Spleen (tissue), 11 donors: ENCODE measurements at regions not wholly inside any gene's neighbourhood (a gene's known extent, or its start where the extent isn't known, plus 50 kb on each side); places are given as distances from the start of the nearest gene placed in this dataset.

Experiments
- DNase-seq: peaks from one replicate; pipeline ENCODE4 v3.0.0-alpha.2; 2020
- H3K27ac ChIP-seq, 8 donors: fragments of 200-600 bp; sonication (generic) in 7 of 8; 1 replicate in 4 of 8; 2 replicates in 4 of 8; pipeline versions ENCODE4 v1.5.0 to v1.8.0; 2016 to 2021; ENCODE audit warnings: inconsistent platforms in 4 of 8, mild to moderate bottlenecking in 4 of 8, moderate library complexity in 1 of 8
- H3K27me3 ChIP-seq, 7 donors: fragments of 200-600 bp; sonication (generic) in 6 of 7; replicated peaks in 1 of 7; 1 replicate in 4 of 7; 2 replicates in 3 of 7; pipeline versions ENCODE4 v1.5.0 to v1.8.0; 2016 to 2021; ENCODE audit warnings: inconsistent platforms in 3 of 7, mild to moderate bottlenecking in 1 of 7
- H3K36me3 ChIP-seq, 6 donors: fragments of 200-600 bp; sonication (generic) in 5 of 6; 1 replicate in 4 of 6; 2 replicates in 2 of 6; pipeline versions ENCODE4 v1.5.0 to v1.8.0; 2016 to 2021; ENCODE audit warnings: inconsistent platforms in 2 of 6
- H3K4me1 ChIP-seq, 6 donors: fragments of 200-600 bp; sonication (generic) in 5 of 6; 1 replicate in 3 of 6; 2 replicates in 3 of 6; pipeline versions ENCODE4 v1.5.0 to v1.8.0; 2016 to 2021; ENCODE audit warnings: inconsistent platforms in 3 of 6
- H3K4me3 ChIP-seq, 8 donors: fragments of 200-600 bp; sonication (generic) in 7 of 8; 1 replicate in 4 of 8; 2 replicates in 4 of 8; pipeline versions ENCODE4 v1.5.0 to v1.8.0; 2016 to 2021; ENCODE audit warnings: inconsistent platforms in 4 of 8, mild to moderate bottlenecking in 4 of 8, moderate library complexity in 2 of 8
- H3K9me3 ChIP-seq, 8 donors: fragments of 200-600 bp; sonication (generic) in 7 of 8; 1 replicate in 4 of 8; 2 replicates in 4 of 8; pipeline versions ENCODE4 v1.5.0 to v1.8.0; 2016 to 2021; ENCODE audit warnings: inconsistent platforms in 4 of 8
- CTCF ChIP-seq, 11 experiments: fragments of 200-600 bp in 7 of 11; fragments of 450-650 bp in 4 of 11; sonication (generic) in 4 of 11; IDR thresholded peaks in 8 of 11; conservative IDR thresholded peaks in 3 of 11; 1 replicate in 7 of 11; 2 replicates in 4 of 11; pipeline versions ENCODE4 v1.4.0 to v1.8.0; 2016 to 2021; ENCODE audit warnings: antibody characterized with exemption in 11 of 11, inconsistent platforms in 4 of 11, mild to moderate bottlenecking in 1 of 11
- POLR2A ChIP-seq, 3 donors: fragments of 450-650 bp; IDR thresholded peaks; one replicate each; pipeline ENCODE4 v1.5.1; 2017; ENCODE audit warnings: antibody characterized with exemption in 3 of 3, mild to moderate bottlenecking in 1 of 3
- POLR2AphosphoS5 ChIP-seq, 3 donors: sonication (generic); formaldehyde crosslinking; IDR thresholded peaks; one replicate each; pipeline ENCODE4 v1.5.1; 2017; ENCODE audit warnings: antibody characterized with exemption in 3 of 3
- WGBS, 5 donors: extraction: QIAGEN DNeasy Blood & Tissue Kit in 3 of 5; methylation state at CpG; one replicate each; pipeline versions ENCODE4 v1.1.5 to v1.1.7; 2013 to 2018; 5-methylcytosine and 5-hydroxymethylcytosine counted together
- intact Hi-C: fragments of 100-400 bp; cut with DNase I; formaldehyde crosslinking; loops from one replicate; pipeline ENCODE4 v1.15.0; 2023; ENCODE audit warnings: low total_unique reads
- donor health status: healthy with polysubstance abuse.
- donor health status: DM: no; HTN: no; CAD: no; lungs with moderate emphysema.
- donor health status: DM: no; HTN: no; CAD: no.
- donor health status: Bipolar disorder and iron deficiency.
- donor health status: healthy.
- donor health status: DM: no; HTN: no; CAD: no.
- donor health status: DM: yes; HTN: yes; CAD: no.

- Histone ChIP-seq H3K9me3 (peaks cover 0 to 4% (median 0%) of the 10 kb centered on the region in 8 donors), H3K36me3 (no peaks in the 10 kb centered on the region), H3K4me1 (no peaks in the 10 kb centered on the region), H3K27ac (no peak overlapping the region), H3K27me3 (peaks cover 0 to 22% (median 0%) of the 10 kb centered on the region in 7 donors), H3K4me3 (no peak overlapping the region)
- WGBS, 5 donors, result 72 to 93% (median 81%) methylated on average over 4 of the region's 4 CpGs
- TF ChIP-seq POLR2A (IDR thresholded peaks at IDR 0.05), result no peak
- TF ChIP-seq POLR2AphosphoS5 (IDR thresholded peaks at IDR 0.05), result no peak
- no peak for TF ChIP-seq CTCF (IDR thresholded peaks at IDR 0.05 in 8 of 11, conservative IDR thresholded peaks at IDR 0.05 in 3 of 11)
- no peak for DNase-seq
- intact Hi-C loops, result no loop called here
Observed at GRCh38 chr6:1107578-1107977, 204.3 kb upstream of the FOXQ1 start.

- intact Hi-C loops, result no loop called here
- Histone ChIP-seq H3K4me3 (no peak overlapping the region), H3K27me3 (peaks cover 0 to 22% (median 0%) of the 10 kb centered on the region in 7 donors), H3K9me3 (peaks cover 0 to 4% (median 0%) of the 10 kb centered on the region in 8 donors), H3K4me1 (no peaks in the 10 kb centered on the region), H3K36me3 (no peaks in the 10 kb centered on the region), H3K27ac (no peak overlapping the region)
- TF ChIP-seq POLR2AphosphoS5 (IDR thresholded peaks at IDR 0.05) (no peak), CTCF (IDR thresholded peaks at IDR 0.05 in 8 of 11, conservative IDR thresholded peaks at IDR 0.05 in 3 of 11) (no peak)
- DNase-seq, result no peak
- 73 to 82% (median 79%) methylated on average over 7 of the region's 7 CpGs for WGBS, 5 donors
Observed at GRCh38 chr6:1105833-1106400, 206.0 kb upstream of the FOXQ1 start.

- no peaks in the 10 kb centered on the region for H3K4me1 ChIP-seq
- no peak overlapping the region for H3K27ac ChIP-seq
- intact Hi-C loops, result no loop called here
- no peak for DNase-seq
- H3K27me3 ChIP-seq, result peaks cover 0 to 28% (median 0%) of the 10 kb centered on the region in 7 donors
- H3K4me3 ChIP-seq, result no peak overlapping the region
- H3K9me3 ChIP-seq, result peaks cover 0 to 4% (median 0%) of the 10 kb centered on the region in 8 donors
- no peaks in the 10 kb centered on the region for H3K36me3 ChIP-seq
- TF ChIP-seq POLR2AphosphoS5 (IDR thresholded peaks at IDR 0.05) (no peak), POLR2A (IDR thresholded peaks at IDR 0.05) (no peak), CTCF (IDR thresholded peaks at IDR 0.05 in 8 of 11, conservative IDR thresholded peaks at IDR 0.05 in 3 of 11) (no peak)
- WGBS, 5 donors, result 57 to 64% (median 59%) methylated on average over 8 of the region's 8 CpGs
Observed at GRCh38 chr6:1104988-1105670, 206.8 kb upstream of the FOXQ1 start.

- intact Hi-C loops, result no loop called here
- peaks cover 0 to 35% (median 0%) of the 10 kb centered on the region in 7 donors for H3K27me3 ChIP-seq
- TF ChIP-seq POLR2A (IDR thresholded peaks at IDR 0.05), result no peak
- no peak for TF ChIP-seq POLR2AphosphoS5 (IDR thresholded peaks at IDR 0.05)
- TF ChIP-seq CTCF (IDR thresholded peaks at IDR 0.05 in 8 of 11, conservative IDR thresholded peaks at IDR 0.05 in 3 of 11), result no peak
- DNase-seq, result no peak
- H3K27ac ChIP-seq, result no peak overlapping the region
- peaks cover 0 to 4% (median 0%) of the 10 kb centered on the region in 8 donors for H3K9me3 ChIP-seq
- WGBS, 5 donors, result 50 to 75% (median 67%) methylated on average over 7 of the region's 7 CpGs
- H3K4me1 ChIP-seq, result no peaks in the 10 kb centered on the region
- H3K4me3 ChIP-seq, result no peak overlapping the region
- H3K36me3 ChIP-seq, result no peaks in the 10 kb centered on the region
Observed at GRCh38 chr6:1103945-1104623, 207.8 kb upstream of the FOXQ1 start.
